ENCODE measurements at regions not wholly inside any gene's neighbourhood (a gene's known extent, or its start where the extent isn't known, plus 50 kb on each side); places are given as distances from the start of the nearest gene placed in this dataset.
"Not testable (repeated sequence)": the region's sequence is repeated elsewhere in the genome, so short reads cannot be mapped to it uniquely, and the experiment has no call there.

- DNase-seq: no peak
These were observed 405.7 kb upstream of the PPP2R3A start for GRCh38 chr3:135559802-135560201.

GRCh38 chr3:135560847-135561246 lies 404.7 kb upstream of the PPP2R3A start:
- DNase-seq: no peak

DNA sequence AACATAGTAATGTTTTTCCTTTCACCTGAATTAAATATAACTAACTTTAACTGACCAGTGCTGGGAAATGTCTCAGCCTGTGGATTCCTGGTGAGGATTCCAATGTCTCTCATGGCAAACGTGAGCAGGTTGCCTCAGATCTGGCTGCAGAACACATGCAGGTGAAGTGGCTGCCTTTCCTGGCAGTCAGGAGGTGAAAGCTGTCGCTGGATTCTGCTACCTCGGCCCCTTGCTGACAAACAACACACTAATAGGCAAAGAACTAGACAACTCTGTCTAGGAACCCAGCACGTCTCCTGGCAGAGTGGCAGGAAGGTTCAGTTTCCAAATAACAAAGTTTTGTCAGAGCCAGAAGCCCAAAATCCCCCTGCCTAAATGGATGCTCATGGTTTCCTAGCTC lies 400.8 kb upstream of the PPP2R3A start:
- DNase-seq: no peak

DNA sequence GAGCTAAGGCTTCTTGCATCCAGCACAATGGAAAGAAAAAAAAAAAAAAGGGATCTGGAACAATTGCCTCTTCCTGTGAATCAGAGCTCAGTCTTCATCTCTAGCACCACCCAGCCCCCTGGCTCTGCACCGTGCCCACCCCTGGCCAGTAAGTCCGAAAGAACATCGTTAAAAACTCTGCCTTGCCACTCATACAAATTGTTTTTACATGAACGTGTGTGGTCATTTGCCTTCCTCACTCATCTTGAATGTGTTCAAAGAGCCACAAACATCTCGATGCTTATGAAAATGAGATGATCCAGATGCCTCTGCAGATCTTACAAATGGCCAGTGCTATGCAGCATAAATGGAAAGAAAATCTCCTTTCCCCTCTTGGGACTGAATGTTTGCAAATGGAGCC lies 400.0 kb upstream of the PPP2R3A start:
- DNase-seq: no peak

GRCh38 chr3:135567223-135567622 lies 398.3 kb upstream of the PPP2R3A start:
- no peak for DNase-seq

- DNase-seq: no peak
These were observed 388.8 kb upstream of the PPP2R3A start for GRCh38 chr3:135576751-135577150.

DNA sequence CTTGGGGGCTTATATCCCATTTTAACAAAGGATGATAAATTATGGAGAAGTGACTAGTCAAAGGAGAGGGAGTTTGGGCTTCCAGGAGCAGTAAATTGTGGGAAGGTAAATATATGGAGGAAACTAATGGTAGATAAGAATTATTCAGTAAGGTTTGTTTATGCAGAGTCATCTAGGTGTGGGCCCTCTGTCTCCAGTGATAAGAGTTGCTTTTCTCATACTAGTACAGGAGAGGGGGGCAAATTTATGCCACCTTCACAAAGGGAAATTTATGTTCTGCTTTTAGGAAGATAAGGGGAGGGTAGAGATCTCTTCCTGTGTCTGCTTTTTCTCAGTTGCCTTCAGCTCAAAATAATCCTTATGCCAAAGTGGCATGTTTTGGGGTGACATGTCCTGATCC lies 383.7 kb upstream of the PPP2R3A start:
- DNase-seq: no peak

GRCh38 chr3:135582800-135583199 lies 382.7 kb upstream of the PPP2R3A start:
- DNase-seq: no peak

- no peak for DNase-seq
These were observed 369.0 kb upstream of the PPP2R3A start for GRCh38 chr3:135596563-135596962.

GRCh38 chr3:135597855-135598254 lies 367.7 kb upstream of the PPP2R3A start:
- DNase-seq: no peak

GRCh38 chr3:135598597-135598996 lies 366.9 kb upstream of the PPP2R3A start:
- DNase-seq: no peak

GRCh38 chr3:135604512-135604911 lies 361.0 kb upstream of the PPP2R3A start:
- DNase-seq: not testable (repeated sequence)

DNA sequence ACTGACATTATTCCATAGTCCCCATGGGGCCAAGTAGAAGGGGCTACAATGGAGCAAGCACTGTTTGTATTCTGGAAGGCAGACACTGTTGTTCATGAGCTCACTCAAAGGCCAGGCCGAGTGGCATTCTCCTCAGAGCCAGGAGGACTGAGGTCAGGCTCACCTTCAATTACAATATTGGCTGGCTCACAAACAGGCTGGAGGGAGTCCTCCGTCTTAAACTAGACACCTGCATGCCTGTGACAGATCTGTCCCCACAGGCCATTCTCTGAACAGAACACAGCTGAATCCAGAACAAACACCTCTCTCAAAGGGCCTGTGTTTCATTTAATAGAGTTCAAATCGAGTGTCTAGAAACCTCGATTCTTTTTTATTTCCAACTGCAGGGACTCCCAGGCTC lies 347.4 kb upstream of the PPP2R3A start:
- no peak for DNase-seq

- DNase-seq: no peak
These were observed 344.2 kb upstream of the PPP2R3A start for GRCh38 chr3:135621184-135621920.

DNA sequence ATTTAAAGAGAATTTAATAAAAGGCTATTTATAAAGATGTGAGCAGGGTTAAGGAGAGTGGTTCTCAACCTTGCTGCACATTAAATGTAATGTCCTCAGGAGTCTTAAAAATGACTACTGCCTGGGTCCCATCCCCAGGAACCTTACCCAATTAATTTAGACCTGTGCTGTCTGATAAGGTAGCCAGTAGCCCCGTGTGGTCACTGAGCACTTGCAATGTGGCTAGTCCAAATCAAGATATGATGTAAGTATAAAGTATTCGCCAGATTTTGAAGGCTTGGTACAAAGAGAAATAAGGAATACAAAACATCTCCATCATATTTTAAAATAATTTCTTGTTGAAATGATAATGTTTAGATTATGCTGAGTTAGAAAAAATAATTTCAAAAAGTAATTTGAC lies 343.3 kb upstream of the PPP2R3A start:
- no peak for DNase-seq

DNA sequence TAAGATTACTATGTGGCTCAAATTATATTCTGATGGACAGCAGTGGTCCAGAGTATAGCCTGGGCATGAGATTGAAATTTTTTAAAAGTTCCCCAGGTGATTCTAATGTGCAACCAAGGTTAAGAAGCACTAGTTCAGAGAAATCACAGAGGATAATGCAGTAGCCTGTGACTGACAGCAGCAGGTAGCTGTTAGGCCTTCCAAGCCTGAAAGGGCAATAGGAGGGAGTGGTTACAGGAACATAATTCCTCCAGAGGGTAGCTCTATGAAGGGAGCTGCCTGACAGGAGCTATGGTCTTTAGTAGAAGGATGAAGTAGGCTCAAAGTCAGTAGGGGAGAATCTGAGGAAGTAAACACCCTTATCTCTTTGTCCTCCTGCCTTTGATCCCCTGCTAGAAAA lies 342.9 kb upstream of the PPP2R3A start:
- no peak for DNase-seq

- no peak for DNase-seq
These were observed 342.0 kb upstream of the PPP2R3A start for GRCh38 chr3:135623558-135623957.

DNA sequence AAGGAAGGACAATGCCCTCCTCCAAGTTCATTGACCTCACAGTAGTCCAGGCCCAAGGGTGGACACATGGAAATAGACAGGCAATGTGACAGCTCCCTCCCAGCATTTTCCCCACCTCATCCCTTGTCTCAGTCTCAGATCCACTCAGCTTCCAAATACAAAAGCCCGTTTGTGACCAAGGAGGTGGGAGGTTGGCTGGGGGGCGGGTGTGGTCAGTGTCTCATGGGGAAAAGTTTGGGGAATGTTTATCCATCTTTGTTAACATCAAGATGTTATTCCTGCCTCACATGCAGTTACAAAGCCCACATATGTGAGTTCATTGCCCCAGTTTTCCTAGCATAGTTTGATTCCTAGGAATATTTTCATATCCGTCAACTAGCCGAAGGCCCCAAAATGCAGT lies 338.5 kb upstream of the PPP2R3A start:
- no peak for DNase-seq

DNA sequence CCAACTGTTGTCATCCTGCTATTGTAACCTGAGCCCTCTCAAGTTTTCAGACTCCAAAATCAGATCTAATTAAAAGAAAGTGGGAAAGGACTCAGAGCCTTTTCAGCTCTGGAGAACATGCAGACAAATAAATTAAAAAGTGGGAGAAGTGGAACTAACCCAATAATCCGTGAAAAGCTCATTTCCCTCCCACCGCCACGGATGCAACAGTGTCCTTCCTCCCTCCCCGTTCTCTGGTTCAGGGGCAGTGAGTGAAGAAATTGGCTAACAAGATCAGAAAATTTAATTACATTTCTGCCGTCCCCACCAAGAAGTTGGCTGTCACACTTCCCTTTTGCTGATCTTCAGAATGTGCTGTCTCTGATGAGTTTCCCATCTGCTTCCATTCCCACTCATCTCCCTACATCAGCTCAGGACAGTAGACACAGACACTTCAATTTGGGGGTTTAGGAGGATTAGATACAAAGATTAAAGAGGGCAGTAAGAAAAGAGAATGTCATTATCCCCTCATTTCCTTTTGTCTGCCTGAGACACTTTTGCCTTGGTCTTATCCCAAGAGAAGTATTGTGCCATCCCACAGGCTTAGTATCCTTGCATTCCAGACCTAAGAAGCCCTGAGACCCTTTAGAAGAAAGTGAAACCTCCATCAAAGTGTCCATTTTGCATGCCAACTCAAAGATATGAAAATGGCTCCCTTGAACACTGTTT lies 335.7 kb upstream of the PPP2R3A start:
- no peak for DNase-seq

DNA sequence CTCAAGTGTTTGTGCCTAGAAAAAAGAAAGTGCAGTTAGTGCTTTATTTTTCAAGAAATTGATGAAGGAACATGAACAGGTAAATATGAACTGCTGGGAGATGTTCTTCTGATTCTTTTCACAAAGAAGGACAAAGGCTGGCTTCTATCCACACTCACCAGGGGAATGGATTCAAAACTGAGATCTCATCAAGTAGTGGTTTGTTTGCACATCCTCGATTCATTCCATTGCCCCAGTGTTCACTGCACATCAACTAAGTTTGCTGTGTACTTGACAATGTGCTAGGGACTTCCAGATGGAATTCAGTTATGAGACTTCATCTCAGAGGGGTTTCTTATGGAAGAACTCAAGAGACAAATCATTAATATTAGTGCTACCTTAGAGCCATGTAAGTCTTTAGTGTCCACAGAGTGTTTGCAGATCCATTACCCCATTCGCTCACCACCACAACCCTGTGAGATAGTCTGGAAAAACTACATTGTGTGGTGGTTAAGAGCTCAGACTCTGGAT lies 332.9 kb upstream of the PPP2R3A start:
- DNase-seq: no peak

DNA sequence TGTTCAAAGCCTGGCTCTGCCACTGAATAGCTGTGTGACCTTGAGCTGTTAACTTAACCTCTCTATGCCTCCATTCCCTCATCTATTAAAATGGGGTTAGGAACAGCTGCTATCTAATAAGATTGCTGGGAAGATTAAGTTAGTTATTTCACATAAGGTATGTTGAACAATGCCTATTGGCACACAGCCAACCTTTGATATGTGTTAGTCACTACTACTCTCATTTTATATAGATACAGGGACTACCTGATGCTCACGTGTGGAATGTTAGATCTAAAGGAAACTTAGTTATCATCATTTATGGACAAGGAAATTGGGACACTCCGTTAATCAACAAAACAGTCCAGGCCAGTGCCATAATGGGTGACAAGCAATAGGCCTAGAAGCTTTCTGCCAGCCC lies 332.4 kb upstream of the PPP2R3A start:
- no peak for DNase-seq

DNA sequence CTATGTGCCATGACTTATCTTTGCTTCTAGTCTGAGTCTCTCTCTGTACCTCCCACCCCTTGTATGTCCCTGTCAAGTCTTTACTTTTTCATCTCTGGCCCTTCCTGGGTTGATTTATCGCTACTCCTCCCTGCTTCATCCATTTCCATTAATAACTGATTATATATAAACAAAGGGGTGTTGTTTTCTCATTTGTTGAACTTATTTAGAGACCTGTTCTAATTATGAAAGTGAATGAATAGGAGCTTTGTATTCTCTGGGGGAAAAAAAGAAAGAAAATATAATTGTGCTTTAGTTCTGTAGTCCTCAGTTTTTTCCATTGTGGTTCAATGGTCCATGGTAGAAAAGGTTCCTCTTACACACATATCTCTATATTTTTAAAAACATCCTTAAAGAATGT lies 328.9 kb upstream of the PPP2R3A start:
- no peak for DNase-seq

DNA sequence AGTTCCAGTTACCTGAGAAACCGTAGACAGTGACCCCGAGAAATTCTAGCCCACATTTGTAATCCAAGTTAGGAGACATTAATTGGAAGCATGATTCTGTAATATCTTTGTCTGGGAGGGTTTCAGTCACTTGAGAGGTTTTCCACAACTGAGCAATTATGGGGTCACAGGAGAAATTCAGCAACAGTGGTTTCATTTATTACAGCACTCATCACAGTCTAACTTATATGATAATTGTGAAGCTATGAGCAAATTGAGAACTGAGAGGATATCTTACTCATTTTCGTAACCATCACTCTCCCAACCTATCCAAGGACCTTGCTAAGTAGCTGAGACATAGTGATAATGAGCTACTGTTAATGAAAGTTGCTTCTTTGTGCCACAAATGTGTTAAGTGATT lies 328.5 kb upstream of the PPP2R3A start:
- no peak for DNase-seq

DNA sequence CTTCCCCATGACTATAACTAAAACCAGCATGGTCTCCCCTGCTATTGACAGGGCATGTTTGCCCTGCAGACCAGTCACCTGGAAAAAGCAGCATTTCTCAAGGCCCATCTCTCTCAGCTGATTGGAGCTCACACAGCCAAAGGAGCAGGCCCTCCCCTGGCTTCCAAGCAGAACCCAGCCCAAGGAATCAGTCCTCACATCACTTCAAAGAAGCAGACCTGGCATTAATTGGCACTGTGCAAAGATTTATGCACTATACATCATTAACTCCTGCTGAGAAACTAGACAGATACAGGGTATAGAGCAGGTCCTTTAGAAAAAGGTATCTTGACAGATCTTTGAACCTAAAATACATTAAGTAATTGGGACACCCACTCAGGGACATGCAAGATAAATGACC lies 323.8 kb upstream of the PPP2R3A start:
- DNase-seq: no peak

DNA sequence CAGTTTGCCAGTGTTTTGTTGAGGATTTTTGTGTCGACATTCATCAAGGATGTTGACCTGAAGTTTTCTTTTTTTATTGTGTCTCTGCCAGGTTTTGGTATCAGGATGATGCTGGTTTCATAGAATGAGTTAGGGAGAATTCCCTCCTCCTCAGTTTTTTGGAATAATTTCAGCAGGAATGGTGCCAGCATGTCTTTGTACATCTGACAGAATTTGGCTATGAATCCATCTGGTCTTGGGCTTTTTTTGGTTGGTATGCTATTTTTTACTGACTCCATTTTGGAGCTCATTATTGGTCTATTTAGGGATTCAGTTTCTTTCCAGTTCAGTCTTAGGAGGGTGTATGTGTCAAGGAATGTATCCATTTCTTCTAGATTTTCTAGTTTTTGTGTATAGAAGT lies 320.0 kb upstream of the PPP2R3A start:
- no peak for DNase-seq
